Mucosa of descending colon (tissue), 3 donors: ENCODE measurements at regions not wholly inside any gene's neighbourhood (a gene's known extent, or its start where the extent isn't known, plus 50 kb on each side); places are given as distances from the start of the nearest gene placed in this dataset.

Experiments used
- ATAC-seq: fragments of 200-7000 bp; cut with Tn5 transposase; one replicate; pipeline ENCODE4 v1.9.1; 2020; ENCODE audit warnings: mild to moderate bottlenecking, moderate library complexity
- DNase-seq, 3 donors: peaks; one replicate each; pipeline ENCODE4 v3.0.0-alpha.2; 2020
- H3K36me3 ChIP-seq: fragments of 200-600 bp; one replicate; pipeline ENCODE4 v1.8.0; 2021; ENCODE audit warnings: low read depth, mild to moderate bottlenecking
- H3K4me1 ChIP-seq: fragments of 200-600 bp; one replicate; pipeline ENCODE4 v1.8.0; 2021; ENCODE audit warnings: low read depth, mild to moderate bottlenecking
- H3K4me3 ChIP-seq: fragments of 200-600 bp; one replicate; pipeline ENCODE4 v1.8.0; 2021; ENCODE audit warnings: mild to moderate bottlenecking
- H3K9me3 ChIP-seq: fragments of 200-600 bp; one replicate; pipeline ENCODE4 v1.8.0; 2021; ENCODE audit warnings: mild to moderate bottlenecking
- CTCF ChIP-seq: fragments of 200-600 bp; IDR thresholded peaks from one replicate; pipeline ENCODE4 v1.8.0; 2022; ENCODE audit warnings: antibody characterized with exemption, mild to moderate bottlenecking
- intact Hi-C, 2 donors: fragments of 100-400 bp; cut with DNase I in 1 of 2; cut with micrococcal nuclease in 1 of 2; formaldehyde crosslinking; loops; one replicate each; pipeline versions ENCODE4 v1.11.0 to v1.11.1; 2022; cut with DNase I, micrococcal nuclease
- donor health status: DM: no; HTN: no; CAD: no; lungs with moderate emphysema.
- donor health status: DM: no; HTN: no; CAD: no.
- donor health status: DM: no; HTN: yes; CAD: no.

GRCh38 chr3:71891483-71891882 lies 106.5 kb upstream of the PROK2 start:
- H3K9me3 ChIP-seq, result no peaks in the 10 kb centered on the region

GRCh38 chr3:71890356-71890931 lies 105.5 kb upstream of the PROK2 start:
- intact Hi-C loops, result no loop called here
- Histone ChIP-seq H3K9me3 (no peaks in the 10 kb centered on the region), H3K4me3 (no peak overlapping the region), H3K36me3 (no peaks in the 10 kb centered on the region), H3K4me1 (no peaks in the 10 kb centered on the region)
- no peak for TF ChIP-seq CTCF
- DNase-seq (no peak), ATAC-seq (no peak)

More at GRCh38 chr3:71891483-71891882, 106.5 kb upstream of the PROK2 start:
- H3K36me3 ChIP-seq, result no peaks in the 10 kb centered on the region
- H3K4me1 ChIP-seq, result no peaks in the 10 kb centered on the region
- no peak overlapping the region for H3K4me3 ChIP-seq
- ATAC-seq, result no peak
- intact Hi-C loops, result no loop called here
- TF ChIP-seq CTCF, result no peak
- DNase-seq, result no peak

- Histone ChIP-seq H3K9me3 (no peaks in the 10 kb centered on the region), H3K4me1 (no peaks in the 10 kb centered on the region), H3K4me3 (no peak overlapping the region), H3K36me3 (no peaks in the 10 kb centered on the region)
- no peak for ATAC-seq
- no peak for TF ChIP-seq CTCF
- intact Hi-C loops, result no loop called here
- no peak for DNase-seq
Observed at GRCh38 chr3:71887256-71887655, 102.3 kb upstream of the PROK2 start.

GRCh38 chr3:71885006-71885405 lies 100.1 kb upstream of the PROK2 start:
- Histone ChIP-seq H3K36me3 (no peaks in the 10 kb centered on the region), H3K9me3 (no peaks in the 10 kb centered on the region), H3K4me1 (no peaks in the 10 kb centered on the region), H3K4me3 (no peak overlapping the region)
- no peak for TF ChIP-seq CTCF
- intact Hi-C loops, result no loop called here
- ATAC-seq (no peak), DNase-seq (no peak)

GRCh38 chr3:71881732-71882131 lies 96.8 kb upstream of the PROK2 start:
- Histone ChIP-seq H3K4me3 (no peak overlapping the region), H3K9me3 (no peaks in the 10 kb centered on the region), H3K4me1 (peaks cover 5% of the 10 kb centered on the region), H3K36me3 (no peaks in the 10 kb centered on the region)
- DNase-seq (no peak), ATAC-seq (no peak)
- TF ChIP-seq CTCF, result no peak
- intact Hi-C loops, result no loop called here

- DNase-seq (peak in 1 of 3 donors; percentile 30), ATAC-seq (no peak)
- intact Hi-C loops, result no loop called here
- TF ChIP-seq CTCF, result no peak
- H3K4me3 ChIP-seq, result no peak overlapping the region
- peaks cover 10% of the 10 kb centered on the region for H3K4me1 ChIP-seq
- H3K9me3 ChIP-seq, result no peaks in the 10 kb centered on the region
- no peaks in the 10 kb centered on the region for H3K36me3 ChIP-seq
Observed at GRCh38 chr3:71881041-71881440, 96.1 kb upstream of the PROK2 start.
